Natural killer cell (primary cell): ENCODE measurements at regions not wholly inside any gene's neighbourhood (a gene's known extent, or its start where the extent isn't known, plus 50 kb on each side); places are given as distances from the start of the nearest gene placed in this dataset.

Source experiments
- ATAC-seq, 3 donors: fragments of 150-1000 bp in 2 of 3; fragments of 200-7000 bp in 1 of 3; cut with Tn5 transposase; 1 replicate in 1 of 3; 2 replicates in 2 of 3; pipeline ENCODE4 v1.10.0; 2021; ENCODE audit warnings: mild to moderate bottlenecking in 2 of 3, moderate library complexity in 2 of 3
- DNase-seq, 2 donors: peaks; one replicate each; pipeline versions ENCODE4 v3.0.0 to v3.0.0-alpha.2; 2013 to 2021; ENCODE audit warnings: mixed read lengths in 1 of 2
- H3K27ac ChIP-seq: one replicate; pipeline ENCODE4 v1.5.1; 2013; ENCODE audit warnings: mild to moderate bottlenecking, low read length
- H3K27me3 ChIP-seq: one replicate; pipeline ENCODE4 v1.6.1; 2013; ENCODE audit warnings: low read length; ENCODE audit not compliant: control insufficient read depth, insufficient read depth
- H3K36me3 ChIP-seq: one replicate; pipeline ENCODE4 v1.6.1; 2013; ENCODE audit warnings: low read length; ENCODE audit not compliant: control insufficient read depth, insufficient read depth
- H3K4me1 ChIP-seq: one replicate; pipeline ENCODE4 v1.6.1; 2013; ENCODE audit warnings: low read length; ENCODE audit not compliant: control insufficient read depth, insufficient read depth
- H3K4me3 ChIP-seq: one replicate; pipeline ENCODE4 v1.5.1; 2013; ENCODE audit warnings: low read length
- H3K9me3 ChIP-seq: one replicate; pipeline ENCODE4 v1.6.1; 2013; ENCODE audit warnings: low read length; ENCODE audit not compliant: control insufficient read depth, insufficient read depth
- H3K27ac Mint-ChIP-seq, 2 donors: one replicate each; pipeline ENCODE4 v1.8.0; 2022; ENCODE audit warnings: mild to moderate bottlenecking in 2 of 2, mixed read lengths in 2 of 2, moderate library complexity in 1 of 2
- H3K27me3 Mint-ChIP-seq, 2 donors: one replicate each; pipeline ENCODE4 v1.8.0; 2022; ENCODE audit warnings: low read depth in 2 of 2, mixed read lengths in 2 of 2
- H3K36me3 Mint-ChIP-seq: one replicate; pipeline ENCODE4 v1.8.0; 2022; ENCODE audit warnings: mixed read lengths
- H3K4me1 Mint-ChIP-seq, 2 donors: one replicate each; pipeline ENCODE4 v1.8.0; 2022; ENCODE audit warnings: mixed read lengths in 2 of 2
- H3K4me3 Mint-ChIP-seq: one replicate; pipeline ENCODE4 v1.8.0; 2022; ENCODE audit warnings: mild to moderate bottlenecking, moderate library complexity, mixed read lengths
- H3K9me3 Mint-ChIP-seq, 2 donors: one replicate each; pipeline ENCODE4 v1.8.0; 2022; ENCODE audit warnings: mixed read lengths in 2 of 2
- CTCF ChIP-seq: fragments of 200-600 bp; IDR thresholded peaks from one replicate; pipeline ENCODE4 v1.8.0; 2022; ENCODE audit warnings: antibody characterized with exemption
- WGBS: methylation state at CpG from one replicate; pipeline ENCODE4 v1.1.7; 2013; ENCODE audit warnings: missing lambda C conversion rate; ENCODE audit not compliant: insufficient coverage; 5-methylcytosine and 5-hydroxymethylcytosine counted together
- intact Hi-C: fragments of 100-400 bp; cut with micrococcal nuclease; formaldehyde crosslinking; loops from one replicate; pipeline ENCODE4 v1.14.2; 2022

- intact Hi-C loops: no loop called here
- Mint-ChIP-seq H3K36me3 (no peaks in the 10 kb centered on the region), H3K27ac (no peak overlapping the region), H3K4me3 (no peak overlapping the region), H3K27me3 (no peaks in the 10 kb centered on the region), H3K4me1 (no peaks in the 10 kb centered on the region), H3K9me3 (peaks cover 7 to 9% of the 10 kb centered on the region in 2 donors)
- DNase-seq: no peak
- TF ChIP-seq CTCF: no peak
- Histone ChIP-seq H3K36me3 (no peaks in the 10 kb centered on the region), H3K4me3 (no peak overlapping the region), H3K4me1 (no peaks in the 10 kb centered on the region), H3K9me3 (no peaks in the 10 kb centered on the region), H3K27ac (no peak overlapping the region), H3K27me3 (no peaks in the 10 kb centered on the region)
- no CpG with 5 or more reads among the region's 1 CpG for WGBS
- ATAC-seq: no peak
Observed at GRCh38 chr2:193523662-193524061, 1328.9 kb upstream of the TMEFF2 start.

GRCh38 chr2:193521523-193521922 lies 1326.8 kb upstream of the TMEFF2 start:
- H3K27ac ChIP-seq: no peak overlapping the region
- intact Hi-C loops: no loop called here
- H3K4me3 ChIP-seq: no peak overlapping the region
- H3K4me1 ChIP-seq: no peaks in the 10 kb centered on the region
- Mint-ChIP-seq H3K27ac (no peak overlapping the region), H3K36me3 (no peaks in the 10 kb centered on the region), H3K4me3 (no peak overlapping the region), H3K4me1 (no peaks in the 10 kb centered on the region), H3K27me3 (no peaks in the 10 kb centered on the region), H3K9me3 (peaks cover 7 to 8% of the 10 kb centered on the region in 2 donors)
- no peak for ATAC-seq
- no peak for DNase-seq
- TF ChIP-seq CTCF: no peak
- H3K9me3 ChIP-seq: no peaks in the 10 kb centered on the region
- H3K36me3 ChIP-seq: no peaks in the 10 kb centered on the region
- WGBS: 76% methylated on average over 2 of the region's 2 CpGs
- no peaks in the 10 kb centered on the region for H3K27me3 ChIP-seq

GRCh38 chr2:193520709-193521458 lies 1326.2 kb upstream of the TMEFF2 start:
- Histone ChIP-seq H3K4me1 (no peaks in the 10 kb centered on the region), H3K27me3 (no peaks in the 10 kb centered on the region), H3K36me3 (no peaks in the 10 kb centered on the region), H3K4me3 (no peak overlapping the region), H3K27ac (no peak overlapping the region), H3K9me3 (no peaks in the 10 kb centered on the region)
- Mint-ChIP-seq H3K4me1 (no peaks in the 10 kb centered on the region), H3K36me3 (no peaks in the 10 kb centered on the region), H3K9me3 (peaks cover 7 to 8% of the 10 kb centered on the region in 2 donors), H3K27ac (no peak overlapping the region), H3K27me3 (no peaks in the 10 kb centered on the region), H3K4me3 (no peak overlapping the region)
- no peak for TF ChIP-seq CTCF
- intact Hi-C loops: no loop called here
- 76% methylated on average over 4 of the region's 5 CpGs for WGBS
- DNase-seq (no peak), ATAC-seq (no peak)
